ENCODE measurements at regions not wholly inside any gene's neighbourhood (a gene's known extent, or its start where the extent isn't known, plus 50 kb on each side); places are given as distances from the start of the nearest gene placed in this dataset.

- no peak for TF ChIP-seq CTCF (IDR thresholded peaks at IDR 0.05; ENCODE audit: insufficient read depth, low read length)
- TF ChIP-seq POLR2AphosphoS5 (IDR thresholded peaks at IDR 0.05; ENCODE audit: low read depth): no peak
- no peak for TF ChIP-seq GABPA (IDR thresholded peaks at IDR 0.05; ENCODE audit: low read depth)
- TF ChIP-seq, protein P1, sequence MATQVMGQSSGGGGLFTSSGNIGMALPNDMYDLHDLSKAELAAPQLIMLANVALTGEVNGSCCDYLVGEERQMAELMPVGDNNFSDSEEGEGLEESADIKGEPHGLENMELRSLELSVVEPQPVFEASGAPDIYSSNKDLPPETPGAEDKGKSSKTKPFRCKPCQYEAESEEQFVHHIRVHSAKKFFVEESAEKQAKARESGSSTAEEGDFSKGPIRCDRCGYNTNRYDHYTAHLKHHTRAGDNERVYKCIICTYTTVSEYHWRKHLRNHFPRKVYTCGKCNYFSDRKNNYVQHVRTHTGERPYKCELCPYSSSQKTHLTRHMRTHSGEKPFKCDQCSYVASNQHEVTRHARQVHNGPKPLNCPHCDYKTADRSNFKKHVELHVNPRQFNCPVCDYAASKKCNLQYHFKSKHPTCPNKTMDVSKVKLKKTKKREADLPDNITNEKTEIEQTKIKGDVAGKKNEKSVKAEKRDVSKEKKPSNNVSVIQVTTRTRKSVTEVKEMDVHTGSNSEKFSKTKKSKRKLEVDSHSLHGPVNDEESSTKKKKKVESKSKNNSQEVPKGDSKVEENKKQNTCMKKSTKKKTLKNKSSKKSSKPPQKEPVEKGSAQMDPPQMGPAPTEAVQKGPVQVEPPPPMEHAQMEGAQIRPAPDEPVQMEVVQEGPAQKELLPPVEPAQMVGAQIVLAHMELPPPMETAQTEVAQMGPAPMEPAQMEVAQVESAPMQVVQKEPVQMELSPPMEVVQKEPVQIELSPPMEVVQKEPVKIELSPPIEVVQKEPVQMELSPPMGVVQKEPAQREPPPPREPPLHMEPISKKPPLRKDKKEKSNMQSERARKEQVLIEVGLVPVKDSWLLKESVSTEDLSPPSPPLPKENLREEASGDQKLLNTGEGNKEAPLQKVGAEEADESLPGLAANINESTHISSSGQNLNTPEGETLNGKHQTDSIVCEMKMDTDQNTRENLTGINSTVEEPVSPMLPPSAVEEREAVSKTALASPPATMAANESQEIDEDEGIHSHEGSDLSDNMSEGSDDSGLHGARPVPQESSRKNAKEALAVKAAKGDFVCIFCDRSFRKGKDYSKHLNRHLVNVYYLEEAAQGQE (IDR thresholded peaks at IDR 0.05; ENCODE audit: insufficient replicate concordance, low read depth): no peak
- no peak for TF ChIP-seq SPI1 (IDR thresholded peaks at IDR 0.05; ENCODE audit: borderline replicate concordance, low read depth)
Observed at GRCh38 chr1:195376190-195376589, 1232.0 kb downstream of the KCNT2 start.

All from HL-60 (cell line).